MCF 10A (cell line): ENCODE measurements at regions not wholly inside any gene's neighbourhood (a gene's known extent, or its start where the extent isn't known, plus 50 kb on each side); places are given as distances from the start of the nearest gene placed in this dataset.

Experiments
- BruUV-seq: library from RNA; stranded (reverse); fragments of 400-500 nt; replicated peaks from 2 replicates; lab custom pipeline; 2021; lab: Mats Ljungman, UMichigan
- CTCF ChIA-PET: fragments of 300-600 bp; sonication (Branson Sonifier 250); formaldehyde crosslinking; extraction: SDS; loops from one replicate; lab custom pipeline; 2021; ENCODE audit warnings: antibody characterized with exemption, inconsistent platforms; lab: Yijun Ruan, JAX
- POLR2A ChIA-PET: fragments of 300-600, 350-650 bp; sonication (Branson Sonifier 250); formaldehyde crosslinking; extraction: SDS; loops from one replicate; lab custom pipeline; 2020; ENCODE audit warnings: antibody characterized with exemption, inconsistent platforms; lab: Yijun Ruan, JAX
- DNase-seq: peaks from one replicate; pipeline ENCODE4 v3.0.0-alpha.2; 2018; ENCODE audit not compliant: unreplicated experiment
- H3K27ac Mint-ChIP-seq: one replicate; pipeline ENCODE4 v1.8.0; 2022; ENCODE audit warnings: mild to moderate bottlenecking, low read depth, mixed read lengths; ENCODE audit not compliant: unreplicated experiment
- H3K27me3 Mint-ChIP-seq: one replicate; pipeline ENCODE4 v1.8.0; 2022; ENCODE audit warnings: mixed read lengths; ENCODE audit not compliant: insufficient read depth, unreplicated experiment
- H3K36me3 Mint-ChIP-seq: one replicate; pipeline ENCODE4 v1.8.0; 2022; ENCODE audit warnings: mild to moderate bottlenecking, moderate library complexity, mixed read lengths; ENCODE audit not compliant: insufficient read depth, unreplicated experiment
- H3K4me1 Mint-ChIP-seq: one replicate; pipeline ENCODE4 v1.8.0; 2022; ENCODE audit warnings: mixed read lengths; ENCODE audit not compliant: insufficient read depth, unreplicated experiment
- H3K4me3 Mint-ChIP-seq: one replicate; pipeline ENCODE4 v1.8.0; 2022; ENCODE audit warnings: mild to moderate bottlenecking, moderate library complexity, mixed read lengths; ENCODE audit not compliant: unreplicated experiment
- H3K9me3 Mint-ChIP-seq: one replicate; pipeline ENCODE4 v1.8.0; 2022; ENCODE audit warnings: mixed read lengths; ENCODE audit not compliant: unreplicated experiment
- CTCF ChIP-seq: fragments of 200-600 bp; IDR thresholded peaks from one replicate; pipeline ENCODE4 v1.8.0; 2022; ENCODE audit warnings: antibody characterized with exemption, mild to moderate bottlenecking; ENCODE audit not compliant: unreplicated experiment
- intact Hi-C: fragments of 100-400 bp; cut with micrococcal nuclease; formaldehyde crosslinking; loops from 2 replicates; pipeline ENCODE4 v1.14.1; 2022

GRCh38 chr11:35887737-35888136, 56.1 kb upstream of the LDLRAD3 start:
- intact Hi-C loops, result no loop called here
- CTCF ChIA-PET, result interaction anchor here (0.6 to 3.9 kb wide), 5 partner anchors 11 to 181 kb away, joined by 3 to 22 read pairs (median 4); no protein-coding TSS in a partner anchor
- Mint-ChIP-seq H3K4me1 (peaks cover 13% of the 10 kb centered on the region), H3K27ac (no peak overlapping the region), H3K4me3 (no peak overlapping the region), H3K27me3 (no peaks in the 10 kb centered on the region), H3K9me3 (peaks cover 6% of the 10 kb centered on the region), H3K36me3 (no peaks in the 10 kb centered on the region)
- no peak for TF ChIP-seq CTCF
- BruUV-seq, result no TSS peak
- DNase-seq, result no peak
- POLR2A ChIA-PET, result interaction anchor here (1.0 to 1.9 kb wide), 5 partner anchors 9 to 131 kb away, joined by 3 to 7 read pairs (median 4); no protein-coding TSS in a partner anchor

- Mint-ChIP-seq H3K4me3 (no peak overlapping the region), H3K36me3 (no peaks in the 10 kb centered on the region), H3K27me3 (no peaks in the 10 kb centered on the region), H3K9me3 (peaks cover 6% of the 10 kb centered on the region), H3K4me1 (peaks cover 25% of the 10 kb centered on the region), H3K27ac (no peak overlapping the region)
- intact Hi-C loops, result no loop called here
- no TSS peak for BruUV-seq
- no peak for DNase-seq
- CTCF ChIA-PET, result interaction anchor here (0.5 to 3.9 kb wide), 5 partner anchors 67 to 402 kb away, joined by 3 to 22 read pairs (median 3); no protein-coding TSS in a partner anchor
- no peak for TF ChIP-seq CTCF
- POLR2A ChIA-PET, result interaction anchor here (0.6 to 1.4 kb wide), 9 partner anchors 11 to 130 kb away, joined by 3 to 5 read pairs (median 3); no protein-coding TSS in a partner anchor
Observed at GRCh38 chr11:35888961-35889360, 54.9 kb upstream of the LDLRAD3 start.

GRCh38 chr11:35891096-35891495, 52.8 kb upstream of the LDLRAD3 start:
- TF ChIP-seq CTCF, result no peak
- ChIA-PET POLR2A (no interaction called here), CTCF (interaction anchor here (0.6 to 3.9 kb wide), 2 partner anchors 18 to 69 kb away, joined by 4 to 22 read pairs; no protein-coding TSS in a partner anchor)
- BruUV-seq, result no TSS peak
- Mint-ChIP-seq H3K27ac (no peak overlapping the region), H3K9me3 (peaks cover 6% of the 10 kb centered on the region), H3K4me3 (no peak overlapping the region), H3K36me3 (no peaks in the 10 kb centered on the region), H3K27me3 (no peaks in the 10 kb centered on the region), H3K4me1 (peaks cover 33% of the 10 kb centered on the region)
- intact Hi-C loops, result no loop called here
- no peak for DNase-seq

GRCh38 chr11:35892166-35892565, 51.7 kb upstream of the LDLRAD3 start:
- Mint-ChIP-seq H3K4me3 (no peak overlapping the region), H3K4me1 (peaks cover 33% of the 10 kb centered on the region), H3K9me3 (peaks cover 4% of the 10 kb centered on the region), H3K27me3 (no peaks in the 10 kb centered on the region), H3K36me3 (no peaks in the 10 kb centered on the region), H3K27ac (no peak overlapping the region)
- BruUV-seq, result no TSS peak
- ChIA-PET POLR2A (interaction anchor here (0.9 to 4.6 kb wide), 6 partner anchors 16 to 273 kb away, joined by 3 to 27 read pairs (median 16); partner anchors contain the start of gene LDLRAD3), CTCF (interaction anchor here (1.0 to 4.1 kb wide), 3 partner anchors 15 to 70 kb away, joined by 3 to 38 read pairs (median 3); no protein-coding TSS in a partner anchor)
- intact Hi-C loops, result no loop called here
- DNase-seq, result no peak
- no peak for TF ChIP-seq CTCF
